OCI-LY7 (cell line): ENCODE measurements at regions not wholly inside any gene's neighbourhood (a gene's known extent, or its start where the extent isn't known, plus 50 kb on each side); places are given as distances from the start of the nearest gene placed in this dataset.

Source experiments
- BruUV-seq: library from RNA; stranded (reverse); fragments of 400-500 nt; replicated peaks from 2 replicates; lab custom pipeline; 2021; lab: Mats Ljungman, UMichigan
- CTCF ChIA-PET: fragments of 300-600 bp; sonication (Branson Sonifier 250); formaldehyde crosslinking; loops from one replicate; lab custom pipeline; 2022; ENCODE audit warnings: antibody characterized with exemption; ENCODE audit not compliant: unreplicated experiment; lab: Charles Lee
- POLR2A ChIA-PET: fragments of 300-600 bp; sonication (Branson Sonifier 250); formaldehyde crosslinking; loops from one replicate; lab custom pipeline; 2022; ENCODE audit warnings: antibody characterized with exemption; lab: Charles Lee
- DNase-seq: peaks from one replicate; pipeline ENCODE4 v3.0.0-alpha.2; 2015; ENCODE audit warnings: low spot score
- H2AFZ ChIP-seq: fragments of 200-600 bp; sonication (generic), shearing (Covaris generic); 2 replicates; pipeline ENCODE4 v1.6.1; 2014; ENCODE audit warnings: mild to moderate bottlenecking, antibody characterized with exemption, low read length, moderate library complexity
- H3K27ac ChIP-seq: fragments of 200-600 bp; sonication (generic); 2 replicates; pipeline ENCODE4 v1.5.1; 2014; ENCODE audit warnings: mixed run types, low read depth, mild to moderate bottlenecking, moderate library complexity, low read length, inconsistent platforms; ENCODE audit not compliant: poor library complexity, severe bottlenecking
- H3K36me3 ChIP-seq: fragments of 200-600 bp; sonication (generic); 2 replicates; pipeline ENCODE4 v1.6.1; 2014; ENCODE audit warnings: mild to moderate bottlenecking, antibody characterized with exemption, low read length, moderate library complexity, mixed read lengths; ENCODE audit not compliant: insufficient read depth
- H3K4me1 ChIP-seq: fragments of 200-600 bp; sonication (generic); 2 replicates; pipeline ENCODE4 v1.5.1; 2014; ENCODE audit warnings: mild to moderate bottlenecking, low read length; ENCODE audit not compliant: insufficient read depth, poor library complexity, severe bottlenecking
- H3K4me2 ChIP-seq: fragments of 200-600 bp; sonication (generic); 2 replicates; pipeline ENCODE4 v1.6.1; 2014; ENCODE audit warnings: mild to moderate bottlenecking, low read length
- H3K4me3 ChIP-seq: fragments of 200-600 bp; sonication (generic); 2 replicates; pipeline ENCODE4 v1.5.1; 2014; ENCODE audit warnings: mild to moderate bottlenecking, low read depth, low read length; ENCODE audit not compliant: poor library complexity, severe bottlenecking
- H3K79me2 ChIP-seq: fragments of 200-600 bp; sonication (generic); 2 replicates; pipeline ENCODE4 v1.6.1; 2016; ENCODE audit warnings: low read depth, mild to moderate bottlenecking, low read length, moderate library complexity, mixed read lengths; ENCODE audit not compliant: insufficient read depth
- H3K9me2 ChIP-seq: fragments of 200-600 bp; sonication (generic); 2 replicates; pipeline ENCODE4 v1.6.1; 2016; ENCODE audit warnings: mild to moderate bottlenecking, low read length, mixed read lengths; ENCODE audit not compliant: insufficient read depth
- H3K9me3 ChIP-seq: fragments of 200-600 bp; sonication (generic); 2 replicates; pipeline ENCODE4 v1.6.1; 2014; ENCODE audit warnings: mild to moderate bottlenecking, mixed run types, low read length, mixed read lengths
- H4K20me1 ChIP-seq: fragments of 200-600 bp; sonication (generic); 2 replicates; pipeline ENCODE4 v1.6.1; 2014; ENCODE audit warnings: mild to moderate bottlenecking, antibody characterized with exemption, low read length, moderate library complexity, mixed read lengths; ENCODE audit not compliant: insufficient read depth
- CTCF ChIP-seq: fragments of 200-600 bp; sonication (generic); conservative IDR thresholded peaks from 2 replicates; pipeline ENCODE4 v1.5.1; 2014; ENCODE audit warnings: mild to moderate bottlenecking, antibody characterized with exemption, low read length, moderate library complexity, mixed read lengths
- EZH2phosphoT487 ChIP-seq: fragments of 200-600 bp; sonication (generic); IDR thresholded peaks from 2 replicates; pipeline ENCODE4 v1.6.1; 2018; ENCODE audit warnings: low read depth, borderline replicate concordance, mild to moderate bottlenecking, mixed run types, antibody characterized with exemption, low read length, moderate library complexity, mixed read lengths
- intact Hi-C: fragments of 100-400 bp; cut with micrococcal nuclease; formaldehyde crosslinking; loops from one replicate; pipeline ENCODE4 v1.10.0; 2022; ENCODE audit not compliant: unreplicated experiment

- H3K79me2 ChIP-seq, result no peaks in the 10 kb centered on the region
- no peaks in the 10 kb centered on the region for H3K9me2 ChIP-seq
- TF ChIP-seq EZH2phosphoT487, result no peak
- no peak for TF ChIP-seq CTCF
- no peaks in the 10 kb centered on the region for H4K20me1 ChIP-seq
- no peak for DNase-seq
- intact Hi-C loops, result no loop called here
- no peak overlapping the region for H2AFZ ChIP-seq
- no peak overlapping the region for H3K4me3 ChIP-seq
- ChIA-PET CTCF (no interaction called here), POLR2A (no interaction called here)
- BruUV-seq, result no TSS peak
- no peaks in the 10 kb centered on the region for H3K36me3 ChIP-seq
- no peaks in the 10 kb centered on the region for H3K4me1 ChIP-seq
- no peak overlapping the region for H3K27ac ChIP-seq
- H3K9me3 ChIP-seq, result no peaks in the 10 kb centered on the region
- H3K4me2 ChIP-seq, result no peak overlapping the region
Measured at GRCh38 chr5:32975656-32976375, 264.7 kb downstream of the NPR3 start.

GRCh38 chr5:32981061-32981460, 269.9 kb downstream of the NPR3 start:
- Histone ChIP-seq H3K4me1 (no peaks in the 10 kb centered on the region), H3K36me3 (no peaks in the 10 kb centered on the region), H3K4me3 (no peak overlapping the region), H3K79me2 (no peaks in the 10 kb centered on the region), H2AFZ (no peak overlapping the region), H3K9me2 (no peaks in the 10 kb centered on the region), H3K4me2 (no peak overlapping the region), H4K20me1 (no peaks in the 10 kb centered on the region), H3K27ac (no peak overlapping the region), H3K9me3 (no peaks in the 10 kb centered on the region)
- ChIA-PET CTCF (no interaction called here), POLR2A (no interaction called here)
- BruUV-seq, result no TSS peak
- no peak for DNase-seq
- intact Hi-C loops, result no loop called here
- no peak for TF ChIP-seq EZH2phosphoT487
- no peak for TF ChIP-seq CTCF

GRCh38 chr5:32984851-32985610, 273.9 kb downstream of the NPR3 start:
- ChIA-PET POLR2A (no interaction called here), CTCF (no interaction called here)
- Histone ChIP-seq H3K9me3 (no peaks in the 10 kb centered on the region), H3K27ac (no peak overlapping the region), H3K4me3 (no peak overlapping the region), H3K36me3 (no peaks in the 10 kb centered on the region), H3K79me2 (no peaks in the 10 kb centered on the region), H2AFZ (no peak overlapping the region), H3K9me2 (no peaks in the 10 kb centered on the region), H3K4me1 (no peaks in the 10 kb centered on the region), H3K4me2 (no peak overlapping the region), H4K20me1 (no peaks in the 10 kb centered on the region)
- BruUV-seq, result no TSS peak
- no peak for TF ChIP-seq EZH2phosphoT487
- TF ChIP-seq CTCF, result no peak
- intact Hi-C loops, result no loop called here
- no peak for DNase-seq
